ENCODE measurements at regions not wholly inside any gene's neighbourhood (a gene's known extent, or its start where the extent isn't known, plus 50 kb on each side); places are given as distances from the start of the nearest gene placed in this dataset.
A peak's percentile ranks its signal among the peaks of the same experiment; 100 is the strongest.

DNA sequence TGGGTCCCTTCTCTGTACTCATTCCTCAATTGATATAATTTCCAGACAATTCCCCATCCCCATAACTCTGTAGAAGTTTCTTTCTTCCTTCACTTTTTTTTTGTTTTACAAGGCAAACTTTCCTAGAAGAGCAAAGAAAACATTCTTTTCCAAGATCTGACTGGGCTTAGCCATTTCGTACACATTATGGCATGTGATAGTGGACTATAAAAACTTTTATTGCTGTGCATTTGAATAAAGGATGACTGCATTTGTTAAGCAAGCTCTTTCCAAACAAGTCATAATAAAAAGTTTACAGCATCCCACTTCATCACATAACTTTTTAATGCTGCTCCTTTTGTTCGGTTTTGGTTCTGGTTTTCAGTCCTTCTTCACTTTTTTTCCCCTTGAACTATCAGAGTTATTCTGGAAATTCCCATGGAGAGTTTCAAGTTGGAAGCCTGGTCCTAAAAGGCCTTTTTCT, 231.0 kb upstream of the HMGA2 start:
- no peak overlapping the region for H3K4me3 ChIP-seq (replicated peaks; ENCODE audit: low read depth, low read length)
- TF ChIP-seq, protein P1, sequence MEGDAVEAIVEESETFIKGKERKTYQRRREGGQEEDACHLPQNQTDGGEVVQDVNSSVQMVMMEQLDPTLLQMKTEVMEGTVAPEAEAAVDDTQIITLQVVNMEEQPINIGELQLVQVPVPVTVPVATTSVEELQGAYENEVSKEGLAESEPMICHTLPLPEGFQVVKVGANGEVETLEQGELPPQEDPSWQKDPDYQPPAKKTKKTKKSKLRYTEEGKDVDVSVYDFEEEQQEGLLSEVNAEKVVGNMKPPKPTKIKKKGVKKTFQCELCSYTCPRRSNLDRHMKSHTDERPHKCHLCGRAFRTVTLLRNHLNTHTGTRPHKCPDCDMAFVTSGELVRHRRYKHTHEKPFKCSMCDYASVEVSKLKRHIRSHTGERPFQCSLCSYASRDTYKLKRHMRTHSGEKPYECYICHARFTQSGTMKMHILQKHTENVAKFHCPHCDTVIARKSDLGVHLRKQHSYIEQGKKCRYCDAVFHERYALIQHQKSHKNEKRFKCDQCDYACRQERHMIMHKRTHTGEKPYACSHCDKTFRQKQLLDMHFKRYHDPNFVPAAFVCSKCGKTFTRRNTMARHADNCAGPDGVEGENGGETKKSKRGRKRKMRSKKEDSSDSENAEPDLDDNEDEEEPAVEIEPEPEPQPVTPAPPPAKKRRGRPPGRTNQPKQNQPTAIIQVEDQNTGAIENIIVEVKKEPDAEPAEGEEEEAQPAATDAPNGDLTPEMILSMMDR (IDR thresholded peaks at IDR 0.05; ENCODE audit: low read length, missing control alignments): no peak
- no peak for DNase-seq (ENCODE audit: low read depth)

DNA sequence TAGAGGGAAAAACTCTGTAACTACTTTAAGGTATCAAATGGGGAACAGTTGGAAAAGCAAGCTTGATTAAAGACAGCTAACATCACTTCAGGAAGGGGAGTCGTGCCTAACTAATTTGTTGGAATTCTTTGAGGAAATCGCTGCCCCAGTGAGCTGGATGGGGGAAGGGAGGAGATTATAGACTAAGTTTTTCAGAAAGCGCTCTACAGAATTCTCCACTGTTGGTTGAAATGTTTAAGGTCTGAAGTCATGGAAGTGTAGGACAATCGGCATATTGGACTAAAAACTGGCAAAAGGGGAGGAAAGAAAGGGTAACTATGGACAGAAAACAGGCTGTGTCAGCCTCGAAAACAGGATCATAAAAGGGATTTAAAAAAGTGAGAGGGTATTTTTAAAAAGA, 229.9 kb upstream of the HMGA2 start:
- no peak overlapping the region for H3K4me3 ChIP-seq (replicated peaks; ENCODE audit: low read depth, low read length)
- no peak for DNase-seq (ENCODE audit: low read depth)
- TF ChIP-seq, protein P1 (IDR thresholded peaks at IDR 0.05; ENCODE audit: low read length, missing control alignments): no peak

DNA sequence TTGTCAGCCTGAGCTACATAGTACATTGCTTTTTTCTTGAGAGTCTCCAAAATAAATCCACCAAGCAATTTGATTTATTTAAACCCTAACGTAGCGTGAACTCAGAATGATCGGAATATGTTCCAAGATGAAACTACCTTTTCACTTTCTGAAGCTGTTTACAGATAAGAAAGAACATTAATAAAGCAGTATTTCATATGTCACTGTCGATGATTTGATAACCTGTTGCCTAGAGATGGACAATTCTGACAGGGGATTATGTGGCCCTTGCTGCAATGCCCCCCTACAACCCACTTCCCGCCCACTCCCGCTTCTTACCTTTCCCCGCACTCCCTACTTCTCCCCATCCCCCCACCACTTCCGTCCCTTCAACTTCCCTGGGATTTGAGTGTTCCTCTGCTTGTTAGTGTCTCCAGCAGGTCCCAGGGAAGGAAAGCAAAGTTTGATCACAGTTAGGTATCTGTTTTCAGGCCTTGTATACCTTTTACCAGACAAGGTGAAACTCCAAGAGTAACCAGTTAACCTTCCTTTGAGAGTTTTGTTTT, 229.2 kb upstream of the HMGA2 start:
- DNase-seq (ENCODE audit: low read depth): no peak
- TF ChIP-seq, protein P1 (IDR thresholded peaks at IDR 0.05; ENCODE audit: low read length, missing control alignments): no peak
- no peak overlapping the region for H3K4me3 ChIP-seq (replicated peaks; ENCODE audit: low read depth, low read length)

DNA sequence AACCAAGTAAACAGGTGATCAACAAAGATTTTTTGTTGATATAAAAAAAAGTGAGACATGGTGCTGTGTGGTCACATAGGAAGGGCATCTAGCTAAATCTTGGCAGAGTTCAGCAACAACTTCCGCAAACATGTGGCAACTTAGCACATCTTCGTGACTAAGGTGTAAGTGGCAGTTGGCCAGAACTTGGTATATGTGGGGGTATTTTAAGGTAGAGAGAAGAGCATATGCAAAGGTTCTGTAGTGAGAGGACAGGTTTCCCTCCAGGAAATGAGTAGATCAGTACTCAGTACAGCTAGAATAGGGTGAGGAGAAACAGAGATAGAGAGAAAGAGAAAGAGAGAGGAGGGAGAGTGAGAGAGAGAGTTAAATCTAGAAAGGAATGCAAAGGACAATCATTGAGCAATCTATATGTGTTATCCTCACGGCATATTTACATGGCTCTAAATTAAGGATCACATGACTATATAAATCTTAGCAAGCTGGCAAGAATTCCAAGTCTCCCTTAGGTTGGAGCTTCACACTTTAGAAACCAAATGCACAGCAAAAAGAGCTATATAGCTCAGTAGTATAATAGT, 227.7 kb upstream of the HMGA2 start:
- no peak overlapping the region for H3K4me3 ChIP-seq (replicated peaks; ENCODE audit: low read depth, low read length)
- peak; percentile 60 for DNase-seq (ENCODE audit: low read depth)

GRCh38 chr12:65597527-65597926, 226.8 kb upstream of the HMGA2 start:
- TF ChIP-seq, protein P1 (IDR thresholded peaks at IDR 0.05; ENCODE audit: low read length, missing control alignments): no peak
- no peak overlapping the region for H3K4me3 ChIP-seq (replicated peaks; ENCODE audit: low read depth, low read length)
- peak; percentile 50 for DNase-seq (ENCODE audit: low read depth)

More for the DNA sequence above, 227.7 kb upstream of the HMGA2 start:
- TF ChIP-seq, protein P1 (IDR thresholded peaks at IDR 0.05; ENCODE audit: low read length, missing control alignments): no peak

DNA sequence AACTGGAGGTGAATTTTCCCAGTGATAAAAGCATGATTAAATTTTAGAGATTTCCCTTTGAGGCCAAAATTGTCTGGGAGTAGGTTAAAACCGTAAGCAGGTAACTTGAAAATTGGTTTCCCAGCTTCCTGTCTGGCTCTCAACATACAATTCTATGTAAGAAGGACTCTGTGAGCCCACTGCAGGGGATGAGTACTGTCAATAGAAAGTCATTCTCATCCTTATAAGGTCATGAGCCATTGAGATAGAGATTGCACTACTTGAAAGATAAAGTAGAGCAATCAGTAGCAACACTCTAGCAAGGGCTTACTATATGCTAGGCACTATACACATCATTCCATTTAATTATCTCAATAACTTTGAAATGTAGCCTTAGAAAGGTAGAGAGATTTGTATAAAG, 225.6 kb upstream of the HMGA2 start:
- TF ChIP-seq, protein P1 (IDR thresholded peaks at IDR 0.05; ENCODE audit: low read length, missing control alignments): no peak
- H3K4me3 ChIP-seq (replicated peaks; ENCODE audit: low read depth, low read length): no peak overlapping the region
- DNase-seq (ENCODE audit: low read depth): no peak

DNA sequence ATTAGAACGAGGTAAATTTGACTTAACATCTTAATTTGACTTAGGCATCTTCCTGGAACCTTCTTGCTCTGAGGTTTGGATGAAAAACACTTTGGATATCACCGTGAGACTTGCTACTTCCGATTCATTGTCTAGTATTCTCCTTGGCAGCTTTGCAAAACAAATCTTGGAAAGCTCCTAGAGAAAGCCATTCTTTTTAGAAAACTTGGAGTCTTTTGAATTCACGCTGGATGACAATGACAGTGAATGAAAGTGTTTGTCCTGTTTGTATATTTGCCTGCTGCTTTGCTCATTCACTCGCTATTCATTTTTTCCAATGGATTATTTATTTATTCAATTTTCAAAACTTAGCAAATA, 222.1 kb upstream of the HMGA2 start:
- H3K4me3 ChIP-seq (replicated peaks; ENCODE audit: low read depth, low read length): peak overlapping the region; percentile 17
- TF ChIP-seq, protein P1 (IDR thresholded peaks at IDR 0.05; ENCODE audit: low read length, missing control alignments): no peak
- DNase-seq (ENCODE audit: low read depth): peak; percentile 60

Data from fibroblast of pulmonary artery (primary cell).